Calu3 (cell line): ENCODE measurements at regions not wholly inside any gene's neighbourhood (a gene's known extent, or its start where the extent isn't known, plus 50 kb on each side); places are given as distances from the start of the nearest gene placed in this dataset.

ENCODE experiments used
- BruUV-seq: library from RNA; stranded (reverse); fragments of 400-500 nt; replicated peaks from 2 replicates; lab custom pipeline; 2021; lab: Mats Ljungman, UMichigan
- CTCF ChIA-PET: fragments of 300-600 bp; sonication (Branson Sonifier 250); formaldehyde crosslinking; loops from one replicate; lab custom pipeline; 2022; ENCODE audit warnings: antibody characterized with exemption; lab: Charles Lee
- DNase-seq: peaks from one replicate; pipeline ENCODE4 v3.0.0; 2022
- H3K27ac Mint-ChIP-seq: one replicate; pipeline ENCODE4 v1.8.0; 2022; ENCODE audit warnings: mixed read lengths; ENCODE audit not compliant: unreplicated experiment
- H3K27me3 Mint-ChIP-seq: one replicate; pipeline ENCODE4 v1.8.0; 2022; ENCODE audit warnings: mixed read lengths; ENCODE audit not compliant: unreplicated experiment
- H3K36me3 Mint-ChIP-seq: one replicate; pipeline ENCODE4 v1.8.0; 2022; ENCODE audit warnings: mild to moderate bottlenecking, moderate library complexity, mixed read lengths; ENCODE audit not compliant: insufficient read depth, unreplicated experiment
- H3K4me1 Mint-ChIP-seq: one replicate; pipeline ENCODE4 v1.8.0; 2022; ENCODE audit warnings: mild to moderate bottlenecking, low read depth, mixed read lengths; ENCODE audit not compliant: unreplicated experiment
- H3K4me3 Mint-ChIP-seq: one replicate; pipeline ENCODE4 v1.8.0; 2022; ENCODE audit warnings: mild to moderate bottlenecking, low read depth, moderate library complexity, mixed read lengths; ENCODE audit not compliant: unreplicated experiment
- H3K9me3 Mint-ChIP-seq: one replicate; pipeline ENCODE4 v1.8.0; 2022; ENCODE audit warnings: low read depth, mixed read lengths; ENCODE audit not compliant: unreplicated experiment
- CTCF ChIP-seq: fragments of 200-600 bp; IDR thresholded peaks from one replicate; pipeline ENCODE4 v1.8.0; 2022; ENCODE audit warnings: antibody characterized with exemption; ENCODE audit not compliant: unreplicated experiment
- intact Hi-C: fragments of 100-400 bp; cut with micrococcal nuclease; formaldehyde crosslinking; loops from one replicate; pipeline ENCODE4 v1.10.0; 2022; ENCODE audit not compliant: unreplicated experiment

- intact Hi-C loops: no loop called here
- Mint-ChIP-seq H3K36me3 (no peaks in the 10 kb centered on the region), H3K9me3 (peaks cover 7% of the 10 kb centered on the region), H3K27me3 (peaks cover 17% of the 10 kb centered on the region), H3K27ac (no peak overlapping the region), H3K4me3 (no peak overlapping the region), H3K4me1 (no peaks in the 10 kb centered on the region)
- DNase-seq: no peak
- CTCF ChIA-PET: no interaction called here
- BruUV-seq: no TSS peak
- no peak for TF ChIP-seq CTCF
Observed at GRCh38 chr9:96033896-96034295, 158.4 kb downstream of the ERCC6L2 start.

- TF ChIP-seq CTCF: no peak
- Mint-ChIP-seq H3K27ac (no peak overlapping the region), H3K36me3 (no peaks in the 10 kb centered on the region), H3K9me3 (no peaks in the 10 kb centered on the region), H3K4me1 (no peaks in the 10 kb centered on the region), H3K4me3 (no peak overlapping the region), H3K27me3 (peaks cover 17% of the 10 kb centered on the region)
- DNase-seq: no peak
- CTCF ChIA-PET: no interaction called here
- BruUV-seq: no TSS peak
- intact Hi-C loops: no loop called here
Observed at GRCh38 chr9:96031916-96032534, 156.5 kb downstream of the ERCC6L2 start.

- CTCF ChIA-PET: no interaction called here
- peak; percentile 6 for DNase-seq
- Mint-ChIP-seq H3K27ac (no peak overlapping the region), H3K4me3 (no peak overlapping the region), H3K36me3 (no peaks in the 10 kb centered on the region), H3K4me1 (no peaks in the 10 kb centered on the region), H3K9me3 (peaks cover 4% of the 10 kb centered on the region), H3K27me3 (peaks cover 23% of the 10 kb centered on the region)
- BruUV-seq: no TSS peak
- intact Hi-C loops: no loop called here
- TF ChIP-seq CTCF: no peak
Observed at GRCh38 chr9:96031366-96031824, 155.9 kb downstream of the ERCC6L2 start.

- Mint-ChIP-seq H3K27ac (no peak overlapping the region), H3K27me3 (peaks cover 25% of the 10 kb centered on the region), H3K9me3 (peaks cover 4% of the 10 kb centered on the region), H3K4me1 (no peaks in the 10 kb centered on the region), H3K36me3 (no peaks in the 10 kb centered on the region), H3K4me3 (no peak overlapping the region)
- CTCF ChIA-PET: no interaction called here
- no TSS peak for BruUV-seq
- DNase-seq: no peak
- no peak for TF ChIP-seq CTCF
- intact Hi-C loops: no loop called here
Observed at GRCh38 chr9:96029722-96030530, 154.4 kb downstream of the ERCC6L2 start.
